ENCODE measurements at regions not wholly inside any gene's neighbourhood (a gene's known extent, or its start where the extent isn't known, plus 50 kb on each side); places are given as distances from the start of the nearest gene placed in this dataset.

- CTCF ChIA-PET, result no interaction called here
- no peaks in the 10 kb centered on the region for H3K36me3 Mint-ChIP-seq (ENCODE audit: low read depth)
- no peaks in the 10 kb centered on the region for H3K4me1 Mint-ChIP-seq (ENCODE audit: low read depth)
- H3K4me3 Mint-ChIP-seq, result no peak overlapping the region
- intact Hi-C loops (cut with micrococcal nuclease), result no loop called here
- H3K27me3 Mint-ChIP-seq (ENCODE audit: low read depth), result no peaks in the 10 kb centered on the region
- no peak for DNase-seq
- H3K9me3 Mint-ChIP-seq, result peaks cover 1% of the 10 kb centered on the region
- no peak overlapping the region for H3K27ac Mint-ChIP-seq
Observed at GRCh38 chr10:111709603-111710002, 474.0 kb downstream of the GPAM start.

- H3K27me3 Mint-ChIP-seq (ENCODE audit: low read depth), result no peaks in the 10 kb centered on the region
- H3K9me3 Mint-ChIP-seq, result peaks cover 24% of the 10 kb centered on the region
- no peak for DNase-seq
- intact Hi-C loops (cut with micrococcal nuclease), result no loop called here
- H3K4me1 Mint-ChIP-seq (ENCODE audit: low read depth), result no peaks in the 10 kb centered on the region
- no peak overlapping the region for H3K27ac Mint-ChIP-seq
- CTCF ChIA-PET, result no interaction called here
- H3K4me3 Mint-ChIP-seq, result no peak overlapping the region
- peaks cover 1% of the 10 kb centered on the region for H3K36me3 Mint-ChIP-seq (ENCODE audit: low read depth)
Observed at GRCh38 chr10:111716032-111716431, 467.5 kb downstream of the GPAM start.

GRCh38 chr10:111724121-111724520, 459.4 kb downstream of the GPAM start:
- Mint-ChIP-seq H3K27ac (no peak overlapping the region), H3K4me1 (ENCODE audit: low read depth) (no peaks in the 10 kb centered on the region), H3K9me3 (no peaks in the 10 kb centered on the region), H3K27me3 (ENCODE audit: low read depth) (no peaks in the 10 kb centered on the region), H3K4me3 (no peak overlapping the region), H3K36me3 (ENCODE audit: low read depth) (no peaks in the 10 kb centered on the region)
- DNase-seq, result no peak
- intact Hi-C loops (cut with micrococcal nuclease), result no loop called here
- CTCF ChIA-PET, result no interaction called here

GRCh38 chr10:111725050-111725449, 458.5 kb downstream of the GPAM start:
- H3K9me3 Mint-ChIP-seq, result no peaks in the 10 kb centered on the region
- H3K4me3 Mint-ChIP-seq, result no peak overlapping the region
- DNase-seq, result no peak
- no peak overlapping the region for H3K27ac Mint-ChIP-seq
- H3K36me3 Mint-ChIP-seq (ENCODE audit: low read depth), result no peaks in the 10 kb centered on the region
- intact Hi-C loops (cut with micrococcal nuclease), result no loop called here
- no peaks in the 10 kb centered on the region for H3K27me3 Mint-ChIP-seq (ENCODE audit: low read depth)
- no peaks in the 10 kb centered on the region for H3K4me1 Mint-ChIP-seq (ENCODE audit: low read depth)
- CTCF ChIA-PET, result no interaction called here

GRCh38 chr10:111732166-111732785, 451.3 kb downstream of the GPAM start:
- H3K27ac Mint-ChIP-seq, result no peak overlapping the region
- intact Hi-C loops (cut with micrococcal nuclease), result no loop called here
- H3K4me1 Mint-ChIP-seq (ENCODE audit: low read depth), result no peaks in the 10 kb centered on the region
- no peak for DNase-seq
- H3K36me3 Mint-ChIP-seq (ENCODE audit: low read depth), result no peaks in the 10 kb centered on the region
- peaks cover 8% of the 10 kb centered on the region for H3K27me3 Mint-ChIP-seq (ENCODE audit: low read depth)
- CTCF ChIA-PET, result no interaction called here
- H3K4me3 Mint-ChIP-seq, result no peak overlapping the region
- no peaks in the 10 kb centered on the region for H3K9me3 Mint-ChIP-seq

GRCh38 chr10:111739125-111739873, 444.3 kb downstream of the GPAM start:
- Mint-ChIP-seq H3K4me3 (no peak overlapping the region), H3K27ac (no peak overlapping the region), H3K27me3 (ENCODE audit: low read depth) (no peaks in the 10 kb centered on the region), H3K36me3 (ENCODE audit: low read depth) (no peaks in the 10 kb centered on the region), H3K4me1 (ENCODE audit: low read depth) (no peaks in the 10 kb centered on the region), H3K9me3 (no peaks in the 10 kb centered on the region)
- CTCF ChIA-PET, result interaction anchor here (0.6 kb wide), 1 partner anchor 1371 kb away, joined by 4 read pairs; no protein-coding TSS in a partner anchor
- no peak for DNase-seq
- intact Hi-C loops (cut with micrococcal nuclease), result no loop called here

- Mint-ChIP-seq H3K36me3 (ENCODE audit: low read depth) (no peaks in the 10 kb centered on the region), H3K9me3 (no peaks in the 10 kb centered on the region), H3K27me3 (ENCODE audit: low read depth) (no peaks in the 10 kb centered on the region), H3K4me3 (no peak overlapping the region), H3K27ac (no peak overlapping the region), H3K4me1 (ENCODE audit: low read depth) (no peaks in the 10 kb centered on the region)
- no peak for DNase-seq
- CTCF ChIA-PET, result interaction anchor here (0.6 kb wide), 1 partner anchor 1371 kb away, joined by 4 read pairs; no protein-coding TSS in a partner anchor
- intact Hi-C loops (cut with micrococcal nuclease), result no loop called here
Observed at GRCh38 chr10:111739874-111740139, 443.8 kb downstream of the GPAM start.

GRCh38 chr10:111745982-111746381, 437.6 kb downstream of the GPAM start:
- Mint-ChIP-seq H3K27ac (no peak overlapping the region), H3K4me3 (no peak overlapping the region), H3K9me3 (no peaks in the 10 kb centered on the region), H3K27me3 (ENCODE audit: low read depth) (no peaks in the 10 kb centered on the region), H3K36me3 (ENCODE audit: low read depth) (no peaks in the 10 kb centered on the region), H3K4me1 (ENCODE audit: low read depth) (no peaks in the 10 kb centered on the region)
- CTCF ChIA-PET, result no interaction called here
- DNase-seq, result no peak
- intact Hi-C loops (cut with micrococcal nuclease), result no loop called here

GRCh38 chr10:111747751-111748150, 435.8 kb downstream of the GPAM start:
- no peaks in the 10 kb centered on the region for H3K4me1 Mint-ChIP-seq (ENCODE audit: low read depth)
- no peak for DNase-seq
- no peaks in the 10 kb centered on the region for H3K36me3 Mint-ChIP-seq (ENCODE audit: low read depth)
- no peaks in the 10 kb centered on the region for H3K9me3 Mint-ChIP-seq
- intact Hi-C loops (cut with micrococcal nuclease), result no loop called here
- CTCF ChIA-PET, result no interaction called here
- no peak overlapping the region for H3K4me3 Mint-ChIP-seq
- no peak overlapping the region for H3K27ac Mint-ChIP-seq
- no peaks in the 10 kb centered on the region for H3K27me3 Mint-ChIP-seq (ENCODE audit: low read depth)

- Mint-ChIP-seq H3K4me1 (ENCODE audit: low read depth) (no peaks in the 10 kb centered on the region), H3K27ac (no peak overlapping the region), H3K4me3 (no peak overlapping the region), H3K27me3 (ENCODE audit: low read depth) (no peaks in the 10 kb centered on the region), H3K36me3 (ENCODE audit: low read depth) (no peaks in the 10 kb centered on the region), H3K9me3 (no peaks in the 10 kb centered on the region)
- no peak for DNase-seq
- intact Hi-C loops (cut with micrococcal nuclease), result no loop called here
- CTCF ChIA-PET, result no interaction called here
Observed at GRCh38 chr10:111748184-111748583, 435.4 kb downstream of the GPAM start.

- Mint-ChIP-seq H3K36me3 (ENCODE audit: low read depth) (no peaks in the 10 kb centered on the region), H3K4me3 (no peak overlapping the region), H3K27me3 (ENCODE audit: low read depth) (no peaks in the 10 kb centered on the region), H3K27ac (no peak overlapping the region), H3K4me1 (ENCODE audit: low read depth) (no peaks in the 10 kb centered on the region), H3K9me3 (no peaks in the 10 kb centered on the region)
- CTCF ChIA-PET, result no interaction called here
- intact Hi-C loops (cut with micrococcal nuclease), result loop anchor here (10.0 kb wide), 2 partner anchors 564 to 676 kb away; partner anchors contain the start of gene ADRA2A
- no peak for DNase-seq
Observed at GRCh38 chr10:111750165-111750849, 433.3 kb downstream of the GPAM start.

GRCh38 chr10:111756217-111757061, 427.1 kb downstream of the GPAM start:
- Mint-ChIP-seq H3K27me3 (ENCODE audit: low read depth) (peaks cover 23% of the 10 kb centered on the region), H3K27ac (no peak overlapping the region), H3K36me3 (ENCODE audit: low read depth) (no peaks in the 10 kb centered on the region), H3K4me3 (no peak overlapping the region), H3K9me3 (no peaks in the 10 kb centered on the region), H3K4me1 (ENCODE audit: low read depth) (no peaks in the 10 kb centered on the region)
- intact Hi-C loops (cut with micrococcal nuclease), result loop anchor here (1.0 to 10.0 kb wide), 3 partner anchors 381 to 682 kb away; partner anchors contain the start of gene ADRA2A
- CTCF ChIA-PET, result interaction anchor here (1.0 to 1.6 kb wide), 2 partner anchors 13 to 381 kb away, joined by 3 to 8 read pairs; no protein-coding TSS in a partner anchor
- peak; percentile 33 for DNase-seq

All from activated naive CD4-positive, alpha-beta T cell treated with anti-CD3 and anti-CD28 coated beads for 36 hours (primary cell).